ENCODE measurements at regions not wholly inside any gene's neighbourhood (a gene's known extent, or its start where the extent isn't known, plus 50 kb on each side); places are given as distances from the start of the nearest gene placed in this dataset.

- no peak overlapping the region for H3K4me3 ChIP-seq (ENCODE audit: low read depth, low read length)
- TF ChIP-seq, protein P1, sequence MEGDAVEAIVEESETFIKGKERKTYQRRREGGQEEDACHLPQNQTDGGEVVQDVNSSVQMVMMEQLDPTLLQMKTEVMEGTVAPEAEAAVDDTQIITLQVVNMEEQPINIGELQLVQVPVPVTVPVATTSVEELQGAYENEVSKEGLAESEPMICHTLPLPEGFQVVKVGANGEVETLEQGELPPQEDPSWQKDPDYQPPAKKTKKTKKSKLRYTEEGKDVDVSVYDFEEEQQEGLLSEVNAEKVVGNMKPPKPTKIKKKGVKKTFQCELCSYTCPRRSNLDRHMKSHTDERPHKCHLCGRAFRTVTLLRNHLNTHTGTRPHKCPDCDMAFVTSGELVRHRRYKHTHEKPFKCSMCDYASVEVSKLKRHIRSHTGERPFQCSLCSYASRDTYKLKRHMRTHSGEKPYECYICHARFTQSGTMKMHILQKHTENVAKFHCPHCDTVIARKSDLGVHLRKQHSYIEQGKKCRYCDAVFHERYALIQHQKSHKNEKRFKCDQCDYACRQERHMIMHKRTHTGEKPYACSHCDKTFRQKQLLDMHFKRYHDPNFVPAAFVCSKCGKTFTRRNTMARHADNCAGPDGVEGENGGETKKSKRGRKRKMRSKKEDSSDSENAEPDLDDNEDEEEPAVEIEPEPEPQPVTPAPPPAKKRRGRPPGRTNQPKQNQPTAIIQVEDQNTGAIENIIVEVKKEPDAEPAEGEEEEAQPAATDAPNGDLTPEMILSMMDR (IDR thresholded peaks at IDR 0.05; ENCODE audit: borderline replicate concordance, insufficient read depth, low read depth, low read length): no peak
These were observed 290.4 kb downstream of the AACS start for GRCh38 chr12:125355614-125356013.

DNA sequence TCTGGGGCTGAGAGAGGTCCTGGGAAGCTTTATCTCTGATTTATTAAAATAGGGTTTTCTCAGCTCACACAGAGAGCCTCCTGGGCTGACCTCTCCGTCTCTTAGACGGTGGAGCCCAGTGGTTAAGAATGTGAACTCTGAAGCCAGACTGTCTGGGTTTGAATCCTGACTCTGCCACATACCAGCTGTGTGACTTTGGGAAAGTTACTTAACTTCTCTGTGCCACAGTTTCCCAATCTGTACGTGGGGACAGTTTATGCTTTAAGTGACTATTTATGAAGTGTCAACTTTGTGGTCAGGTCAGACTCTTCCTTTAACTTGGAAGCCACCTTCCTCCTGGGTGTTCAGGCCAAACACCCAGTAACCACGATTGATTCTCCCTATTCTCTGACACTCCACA lies 290.9 kb downstream of the AACS start:
- TF ChIP-seq, protein P1 (IDR thresholded peaks at IDR 0.05; ENCODE audit: borderline replicate concordance, insufficient read depth, low read depth, low read length): no peak
- no peak overlapping the region for H3K4me3 ChIP-seq (ENCODE audit: low read depth, low read length)

DNA sequence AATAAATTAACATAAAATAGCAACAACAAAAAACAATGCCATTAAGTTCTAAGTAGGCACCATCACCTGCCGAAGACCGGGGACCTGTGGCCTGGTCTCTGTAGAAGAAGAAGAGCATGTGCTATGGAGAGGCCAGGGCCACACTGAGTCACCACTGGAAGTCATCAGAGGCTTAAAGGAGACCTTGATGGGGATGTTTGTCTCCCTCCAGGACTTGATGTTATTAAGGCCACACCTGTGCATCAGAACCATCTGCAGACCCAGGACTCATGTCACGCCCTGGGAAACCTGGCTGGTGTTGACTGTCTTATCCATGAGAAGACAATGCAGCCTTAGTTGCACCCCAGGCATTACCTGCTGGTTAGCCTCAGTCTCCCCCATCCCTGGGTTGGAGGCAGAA lies 292.3 kb downstream of the AACS start:
- TF ChIP-seq, protein P1 (IDR thresholded peaks at IDR 0.05; ENCODE audit: borderline replicate concordance, insufficient read depth, low read depth, low read length): no peak
- no peak overlapping the region for H3K4me3 ChIP-seq (ENCODE audit: low read depth, low read length)

GRCh38 chr12:125360540-125360939 lies 295.3 kb downstream of the AACS start:
- TF ChIP-seq, protein P1 (IDR thresholded peaks at IDR 0.05; ENCODE audit: borderline replicate concordance, insufficient read depth, low read depth, low read length): no peak
- H3K4me3 ChIP-seq (ENCODE audit: low read depth, low read length): no peak overlapping the region

DNA sequence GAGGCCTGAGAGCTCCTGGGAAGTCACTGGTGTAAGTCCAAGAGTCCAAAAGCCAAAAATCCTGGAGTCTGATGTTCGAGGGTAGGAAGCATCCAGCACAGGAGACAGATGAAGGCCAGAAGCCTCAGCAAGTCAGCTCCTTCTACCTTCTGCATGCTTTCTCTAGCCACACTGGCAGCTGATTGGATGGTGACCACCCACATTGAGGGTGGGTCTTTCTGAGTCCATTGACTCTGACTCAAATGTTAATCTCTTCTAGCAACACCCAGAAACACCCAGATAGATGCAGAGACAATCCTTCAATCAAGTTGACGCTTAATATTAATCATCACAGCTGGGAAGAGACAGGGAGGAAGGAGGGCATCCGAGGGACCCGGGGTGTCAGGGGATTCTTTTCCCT lies 305.8 kb downstream of the AACS start:
- TF ChIP-seq, protein P1 (IDR thresholded peaks at IDR 0.05; ENCODE audit: borderline replicate concordance, insufficient read depth, low read depth, low read length): no peak
- no peak overlapping the region for H3K4me3 ChIP-seq (ENCODE audit: low read depth, low read length)

DNA sequence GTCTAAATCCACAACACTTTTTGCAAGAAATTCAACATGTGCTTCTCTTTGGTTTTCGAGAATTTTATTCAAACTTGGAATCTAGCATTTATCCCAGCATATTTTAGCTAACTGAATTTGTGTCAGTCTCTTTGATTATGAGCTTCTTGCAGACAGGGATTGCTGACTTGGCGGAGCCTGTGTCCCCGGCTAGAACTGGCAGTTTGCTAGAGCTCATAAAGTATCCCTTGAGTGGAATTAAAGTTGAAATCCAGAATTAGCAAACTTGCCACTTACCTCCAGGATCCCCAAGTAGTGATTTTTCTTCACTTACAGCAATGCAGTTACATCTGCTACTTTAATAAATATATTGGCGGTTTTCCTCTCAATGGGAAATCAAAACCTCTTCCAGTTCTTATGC lies 306.9 kb downstream of the AACS start:
- TF ChIP-seq, protein P1 (IDR thresholded peaks at IDR 0.05; ENCODE audit: borderline replicate concordance, insufficient read depth, low read depth, low read length): no peak
- no peak overlapping the region for H3K4me3 ChIP-seq (ENCODE audit: low read depth, low read length)

DNA sequence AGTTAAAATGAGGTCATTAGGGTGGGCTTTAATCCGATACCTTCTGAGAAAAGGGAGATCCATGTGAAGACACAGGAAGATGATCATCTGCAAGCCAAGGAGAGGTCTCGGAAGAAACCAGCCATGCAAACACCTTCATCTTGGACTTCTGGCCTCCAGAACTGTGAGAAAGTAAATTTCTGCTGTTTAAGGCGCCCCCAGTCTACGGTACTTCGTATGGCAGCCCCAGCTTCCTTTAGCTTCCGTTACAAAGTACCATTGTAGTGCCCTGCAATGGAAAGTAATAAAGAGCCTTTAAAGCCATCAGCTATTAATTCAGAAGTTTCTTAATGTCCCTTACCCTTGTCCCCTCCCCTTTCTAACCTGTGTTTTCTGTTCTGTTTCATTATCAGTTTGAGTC lies 308.1 kb downstream of the AACS start:
- no peak overlapping the region for H3K4me3 ChIP-seq (ENCODE audit: low read depth, low read length)
- TF ChIP-seq, protein P1 (IDR thresholded peaks at IDR 0.05; ENCODE audit: borderline replicate concordance, insufficient read depth, low read depth, low read length): no peak

Data from GM12875 (cell line).